A549 (cell line): ENCODE measurements at regions not wholly inside any gene's neighbourhood (a gene's known extent, or its start where the extent isn't known, plus 50 kb on each side); places are given as distances from the start of the nearest gene placed in this dataset.

Experiments used
- ATAC-seq, 2 experiments: fragments of 200-7000 bp in 1 of 2; fragments of >200 bp in 1 of 2; cut with Nextera tagmentation in 1 of 2; cut with Tn5 transposase in 1 of 2; 3 replicates each; pipeline versions ENCODE4 v1.8.0 to v1.9.1; 2018 to 2020; ENCODE audit warnings: mild to moderate bottlenecking in 1 of 2, moderate library complexity in 1 of 2
- CTCF ChIA-PET: fragments of 300-600 bp; sonication (Branson Sonifier 250); formaldehyde crosslinking; extraction: SDS; loops from one replicate; lab custom pipeline; 2021; ENCODE audit warnings: antibody characterized with exemption, inconsistent platforms; lab: Yijun Ruan, JAX
- POLR2A ChIA-PET: fragments of 350-600 bp; formaldehyde crosslinking; extraction: SDS; loops from one replicate; lab custom pipeline; 2021; ENCODE audit warnings: antibody characterized with exemption, inconsistent platforms; lab: Yijun Ruan, JAX
- DNase-seq, 2 experiments: peaks; one replicate each; pipeline versions ENCODE4 v3.0.0 to v3.0.0-alpha.2; 2011 to 2016; ENCODE audit warnings: low read depth in 1 of 2, low spot score in 1 of 2
- FAIRE-seq: peaks from 2 replicates; lab custom pipeline; 2011; peaks lifted over from hg19 to GRCh38; lab: Jason Lieb, UNC
- H3K27ac ChIP-seq, 2 experiments: fragments of >200 bp; sonication (Bioruptor Twin); formaldehyde crosslinking; 3 replicates each; pipeline ENCODE4 v1.5.1; 2016 to 2017
- H3K4me1 ChIP-seq: fragments of >200 bp; sonication (Bioruptor Twin); formaldehyde crosslinking; 3 replicates; pipeline ENCODE4 v1.6.1; 2016
- H3K4me2 ChIP-seq: fragments of >200 bp; sonication (Bioruptor Twin); formaldehyde crosslinking; 3 replicates; pipeline ENCODE4 v1.6.1; 2016
- H3K4me3 ChIP-seq: fragments of >200 bp; sonication (Bioruptor Twin); formaldehyde crosslinking; 3 replicates; pipeline ENCODE4 v1.5.1; 2016
- H3K9me3 ChIP-seq: fragments of >200 bp; sonication (Bioruptor Twin); formaldehyde crosslinking; 3 replicates; pipeline ENCODE4 v1.6.1; 2016
- ATOH8 ChIP-seq: fragments of 250-450 bp; sonication (Bioruptor Pico); IDR thresholded peaks from 2 replicates; pipeline ENCODE4 v1.5.0; 2020; ENCODE audit warnings: low read depth, mild to moderate bottlenecking, moderate library complexity
- BHLHE40 ChIP-seq: IDR thresholded peaks from 2 replicates; pipeline ENCODE4 v1.6.1; 2012; ENCODE audit warnings: low read depth, low read length, inconsistent platforms
- CBX2 ChIP-seq: fragments of 200-600 bp; sonication (generic); IDR thresholded peaks from 2 replicates; pipeline ENCODE4 v1.6.1; 2016; ENCODE audit warnings: low read depth, mild to moderate bottlenecking, borderline replicate concordance
- CEBPB ChIP-seq, 2 experiments: fragments of >200 bp in 1 of 2; sonication (Bioruptor Twin) in 1 of 2; formaldehyde crosslinking in 1 of 2; IDR thresholded peaks; 2 replicates each; pipeline ENCODE4 v1.6.1; 2012 to 2016
- EHF ChIP-seq: fragments of 250-450 bp; sonication (Bioruptor Pico); IDR thresholded peaks from 2 replicates; pipeline ENCODE4 v1.5.0; 2020; ENCODE audit warnings: mild to moderate bottlenecking
- HES2 ChIP-seq: fragments of >200 bp; sonication (Bioruptor Twin); formaldehyde crosslinking; IDR thresholded peaks from 2 replicates; pipeline ENCODE4 v1.6.1; 2016
- HEYL ChIP-seq: fragments of 250-450 bp; sonication (Bioruptor Pico); IDR thresholded peaks from 2 replicates; pipeline ENCODE4 v1.8.0; 2021; ENCODE audit warnings: mild to moderate bottlenecking, moderate library complexity
- JUN ChIP-seq, 2 experiments: fragments of >200 bp; sonication (Bioruptor Twin); formaldehyde crosslinking; IDR thresholded peaks; 2 replicates in 1 of 2; 3 replicates in 1 of 2; pipeline ENCODE4 v1.6.1; 2016 to 2017
- JUNB ChIP-seq: fragments of >200 bp; sonication (Bioruptor Twin); formaldehyde crosslinking; IDR thresholded peaks from 2 replicates; pipeline ENCODE4 v1.6.1; 2016
- MAFK ChIP-seq: fragments of 450-650 bp; IDR thresholded peaks from 2 replicates; pipeline ENCODE4 v1.6.1; 2014; ENCODE audit not compliant: partially characterized antibody
- MAX ChIP-seq: IDR thresholded peaks from 2 replicates; pipeline ENCODE4 v1.6.1; 2012
- MYC ChIP-seq: IDR thresholded peaks from 2 replicates; pipeline ENCODE4 v1.6.1; 2012; ENCODE audit warnings: mild to moderate bottlenecking, inconsistent platforms, low read length, improper control_type of control experiment, borderline replicate concordance
- RAD21 ChIP-seq, 2 experiments: fragments of >200 bp in 1 of 2; sonication (Bioruptor Twin) in 1 of 2; formaldehyde crosslinking in 1 of 2; IDR thresholded peaks in 1 of 2; conservative IDR thresholded peaks in 1 of 2; 2 replicates in 1 of 2; 3 replicates in 1 of 2; pipeline ENCODE4 v1.6.1; 2012 to 2018; ENCODE audit warnings: inconsistent platforms in 1 of 2
- SMC3 ChIP-seq: fragments of >200 bp; sonication (Bioruptor Twin); formaldehyde crosslinking; IDR thresholded peaks from 3 replicates; pipeline ENCODE4 v1.6.1; 2018; ENCODE audit warnings: inconsistent platforms
- TFCP2L1 ChIP-seq: fragments of 250-450 bp; sonication (Bioruptor Pico); IDR thresholded peaks from 2 replicates; pipeline ENCODE4 v1.5.0; 2021; ENCODE audit warnings: mild to moderate bottlenecking
- ZNF302 ChIP-seq: fragments of 250-450 bp; sonication (Bioruptor Pico); IDR thresholded peaks from 2 replicates; pipeline ENCODE4 v1.9.0; 2021; ENCODE audit warnings: inconsistent platforms, mild to moderate bottlenecking, moderate library complexity
- ZSCAN20 ChIP-seq: fragments of 250-450 bp; sonication (Bioruptor Pico); IDR thresholded peaks from 2 replicates; pipeline ENCODE4 v1.8.0; 2022; ENCODE audit warnings: mild to moderate bottlenecking, moderate library complexity
- WGBS: methylation state at CpG from one replicate; pipeline ENCODE4 v1.1.6; 2017; ENCODE audit errors: missing lambda C conversion rate; 5-methylcytosine and 5-hydroxymethylcytosine counted together
- TF ChIP-seq, protein P1 (sequence below): fragments of >200 bp; sonication (Bioruptor Twin); formaldehyde crosslinking; IDR thresholded peaks from 3 replicates; pipeline ENCODE4 v1.5.1; 2016
- TF ChIP-seq, protein P2 (sequence below): fragments of 200-600 bp; sonication (generic); IDR thresholded peaks from 2 replicates; pipeline ENCODE4 v1.6.1; 2016; ENCODE audit warnings: antibody characterized with exemption, mild to moderate bottlenecking, moderate library complexity

DNA sequence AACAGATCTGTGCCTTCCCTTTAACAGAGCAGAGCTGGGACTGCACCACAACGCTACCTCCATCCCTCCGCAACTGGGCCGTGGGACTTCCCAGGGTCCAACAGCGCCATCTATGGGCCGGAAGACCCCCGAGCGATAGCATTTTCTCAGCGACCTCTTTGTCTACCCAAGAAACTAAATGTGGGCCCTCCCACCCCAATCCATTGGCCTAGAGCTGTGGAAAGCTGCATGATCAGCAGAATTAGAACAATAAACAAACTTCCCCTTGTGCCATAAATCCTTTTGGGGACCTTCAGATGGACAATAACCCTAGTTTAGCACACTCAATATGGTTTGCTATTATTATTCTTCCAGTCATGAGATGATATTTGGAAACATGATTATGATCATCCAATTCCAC, 74.8 kb upstream of the NTRK3 start:
- CTCF ChIA-PET: interaction anchor here (0.9 to 2.4 kb wide), 7 partner anchors 16 to 108 kb away, joined by 3 to 11 read pairs (median 3); no protein-coding TSS in a partner anchor
- TF ChIP-seq MAFK: peak; percentile 96
- TF ChIP-seq ZSCAN20 (CRISPR knock-in tag): no peak
- peak; percentile 44 to 63; a peak in 4 of 5 replicates for TF ChIP-seq RAD21 (conservative IDR thresholded peaks at IDR 0.05 in 1 of 2, IDR thresholded peaks at IDR 0.05 in 1 of 2)
- TF ChIP-seq TFCP2L1 (CRISPR knock-in tag): no peak
- TF ChIP-seq SMC3: peak; percentile 24; the same call in 1 of the 3 replicates
- TF ChIP-seq JUN (IDR thresholded peaks at IDR 0.05): no peak
- TF ChIP-seq EHF (CRISPR knock-in tag): no peak
- no peak for TF ChIP-seq CEBPB (IDR thresholded peaks at IDR 0.05)
- TF ChIP-seq HES2: no peak
- TF ChIP-seq, protein P1, sequence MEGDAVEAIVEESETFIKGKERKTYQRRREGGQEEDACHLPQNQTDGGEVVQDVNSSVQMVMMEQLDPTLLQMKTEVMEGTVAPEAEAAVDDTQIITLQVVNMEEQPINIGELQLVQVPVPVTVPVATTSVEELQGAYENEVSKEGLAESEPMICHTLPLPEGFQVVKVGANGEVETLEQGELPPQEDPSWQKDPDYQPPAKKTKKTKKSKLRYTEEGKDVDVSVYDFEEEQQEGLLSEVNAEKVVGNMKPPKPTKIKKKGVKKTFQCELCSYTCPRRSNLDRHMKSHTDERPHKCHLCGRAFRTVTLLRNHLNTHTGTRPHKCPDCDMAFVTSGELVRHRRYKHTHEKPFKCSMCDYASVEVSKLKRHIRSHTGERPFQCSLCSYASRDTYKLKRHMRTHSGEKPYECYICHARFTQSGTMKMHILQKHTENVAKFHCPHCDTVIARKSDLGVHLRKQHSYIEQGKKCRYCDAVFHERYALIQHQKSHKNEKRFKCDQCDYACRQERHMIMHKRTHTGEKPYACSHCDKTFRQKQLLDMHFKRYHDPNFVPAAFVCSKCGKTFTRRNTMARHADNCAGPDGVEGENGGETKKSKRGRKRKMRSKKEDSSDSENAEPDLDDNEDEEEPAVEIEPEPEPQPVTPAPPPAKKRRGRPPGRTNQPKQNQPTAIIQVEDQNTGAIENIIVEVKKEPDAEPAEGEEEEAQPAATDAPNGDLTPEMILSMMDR: peak; percentile 49
- TF ChIP-seq ATOH8 (CRISPR knock-in tag): no peak
- no peak for TF ChIP-seq ZNF302 (CRISPR knock-in tag)
- TF ChIP-seq, all 56 proteins: peak for 4
- Histone ChIP-seq H3K4me2 (no peak overlapping the region), H3K4me1 (peaks cover 12% of the 10 kb centered on the region; the same call in 1 of the 3 replicates), H3K27ac (peak overlapping the region in 1 of 2 experiments; percentile 17; a peak in 1 of 6 replicates), H3K9me3 (no peaks in the 10 kb centered on the region), H3K4me3 (no peak overlapping the region)
- WGBS: 15% methylated on average over 8 of the region's 8 CpGs
- POLR2A ChIA-PET: no interaction called here
- no peak for FAIRE-seq
- peak; percentile 72 to 80 for DNase-seq
- ATAC-seq: peak; percentile 62 to 92; a peak in 4 of 6 replicates

GRCh38 chr15:88326924-88327323, 70.4 kb upstream of the NTRK3 start:
- POLR2A ChIA-PET: no interaction called here
- ATAC-seq (no peak), FAIRE-seq (no peak)
- Histone ChIP-seq H3K27ac (no peak overlapping the region), H3K4me3 (no peak overlapping the region), H3K4me1 (no peaks in the 10 kb centered on the region)
- 43% methylated on average over 3 of the region's 3 CpGs for WGBS
- TF ChIP-seq, protein P2, sequence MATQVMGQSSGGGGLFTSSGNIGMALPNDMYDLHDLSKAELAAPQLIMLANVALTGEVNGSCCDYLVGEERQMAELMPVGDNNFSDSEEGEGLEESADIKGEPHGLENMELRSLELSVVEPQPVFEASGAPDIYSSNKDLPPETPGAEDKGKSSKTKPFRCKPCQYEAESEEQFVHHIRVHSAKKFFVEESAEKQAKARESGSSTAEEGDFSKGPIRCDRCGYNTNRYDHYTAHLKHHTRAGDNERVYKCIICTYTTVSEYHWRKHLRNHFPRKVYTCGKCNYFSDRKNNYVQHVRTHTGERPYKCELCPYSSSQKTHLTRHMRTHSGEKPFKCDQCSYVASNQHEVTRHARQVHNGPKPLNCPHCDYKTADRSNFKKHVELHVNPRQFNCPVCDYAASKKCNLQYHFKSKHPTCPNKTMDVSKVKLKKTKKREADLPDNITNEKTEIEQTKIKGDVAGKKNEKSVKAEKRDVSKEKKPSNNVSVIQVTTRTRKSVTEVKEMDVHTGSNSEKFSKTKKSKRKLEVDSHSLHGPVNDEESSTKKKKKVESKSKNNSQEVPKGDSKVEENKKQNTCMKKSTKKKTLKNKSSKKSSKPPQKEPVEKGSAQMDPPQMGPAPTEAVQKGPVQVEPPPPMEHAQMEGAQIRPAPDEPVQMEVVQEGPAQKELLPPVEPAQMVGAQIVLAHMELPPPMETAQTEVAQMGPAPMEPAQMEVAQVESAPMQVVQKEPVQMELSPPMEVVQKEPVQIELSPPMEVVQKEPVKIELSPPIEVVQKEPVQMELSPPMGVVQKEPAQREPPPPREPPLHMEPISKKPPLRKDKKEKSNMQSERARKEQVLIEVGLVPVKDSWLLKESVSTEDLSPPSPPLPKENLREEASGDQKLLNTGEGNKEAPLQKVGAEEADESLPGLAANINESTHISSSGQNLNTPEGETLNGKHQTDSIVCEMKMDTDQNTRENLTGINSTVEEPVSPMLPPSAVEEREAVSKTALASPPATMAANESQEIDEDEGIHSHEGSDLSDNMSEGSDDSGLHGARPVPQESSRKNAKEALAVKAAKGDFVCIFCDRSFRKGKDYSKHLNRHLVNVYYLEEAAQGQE: no peak
- TF ChIP-seq JUNB (no peak), HEYL (CRISPR knock-in tag) (no peak), BHLHE40 (no peak), MAX (no peak), CBX2 (no peak), MYC (no peak)
- TF ChIP-seq, all 56 proteins: peak for 0
- Histone ChIP-seq H3K4me2 (no peak overlapping the region), H3K9me3 (no peaks in the 10 kb centered on the region)
- DNase-seq: no peak
- CTCF ChIA-PET: interaction anchor here (0.9 kb wide), 1 partner anchor 79 kb away, joined by 3 read pairs; no protein-coding TSS in a partner anchor
